Spleen (tissue), 11 donors: ENCODE measurements at regions not wholly inside any gene's neighbourhood (a gene's known extent, or its start where the extent isn't known, plus 50 kb on each side); places are given as distances from the start of the nearest gene placed in this dataset.

Experiments used
- DNase-seq: peaks from one replicate; pipeline ENCODE4 v3.0.0-alpha.2; 2020
- H3K27ac ChIP-seq, 8 donors: fragments of 200-600 bp; sonication (generic) in 7 of 8; 1 replicate in 4 of 8; 2 replicates in 4 of 8; pipeline versions ENCODE4 v1.5.0 to v1.8.0; 2016 to 2021; ENCODE audit warnings: inconsistent platforms in 4 of 8, mild to moderate bottlenecking in 4 of 8, moderate library complexity in 1 of 8
- H3K27me3 ChIP-seq, 7 donors: fragments of 200-600 bp; sonication (generic) in 6 of 7; replicated peaks in 1 of 7; 1 replicate in 4 of 7; 2 replicates in 3 of 7; pipeline versions ENCODE4 v1.5.0 to v1.8.0; 2016 to 2021; ENCODE audit warnings: inconsistent platforms in 3 of 7, mild to moderate bottlenecking in 1 of 7
- H3K36me3 ChIP-seq, 6 donors: fragments of 200-600 bp; sonication (generic) in 5 of 6; 1 replicate in 4 of 6; 2 replicates in 2 of 6; pipeline versions ENCODE4 v1.5.0 to v1.8.0; 2016 to 2021; ENCODE audit warnings: inconsistent platforms in 2 of 6
- H3K4me1 ChIP-seq, 6 donors: fragments of 200-600 bp; sonication (generic) in 5 of 6; 1 replicate in 3 of 6; 2 replicates in 3 of 6; pipeline versions ENCODE4 v1.5.0 to v1.8.0; 2016 to 2021; ENCODE audit warnings: inconsistent platforms in 3 of 6
- H3K4me3 ChIP-seq, 8 donors: fragments of 200-600 bp; sonication (generic) in 7 of 8; 1 replicate in 4 of 8; 2 replicates in 4 of 8; pipeline versions ENCODE4 v1.5.0 to v1.8.0; 2016 to 2021; ENCODE audit warnings: inconsistent platforms in 4 of 8, mild to moderate bottlenecking in 4 of 8, moderate library complexity in 2 of 8
- H3K9me3 ChIP-seq, 8 donors: fragments of 200-600 bp; sonication (generic) in 7 of 8; 1 replicate in 4 of 8; 2 replicates in 4 of 8; pipeline versions ENCODE4 v1.5.0 to v1.8.0; 2016 to 2021; ENCODE audit warnings: inconsistent platforms in 4 of 8
- POLR2A ChIP-seq, 3 donors: fragments of 450-650 bp; IDR thresholded peaks; one replicate each; pipeline ENCODE4 v1.5.1; 2017; ENCODE audit warnings: antibody characterized with exemption in 3 of 3, mild to moderate bottlenecking in 1 of 3
- POLR2AphosphoS5 ChIP-seq, 3 donors: sonication (generic); formaldehyde crosslinking; IDR thresholded peaks; one replicate each; pipeline ENCODE4 v1.5.1; 2017; ENCODE audit warnings: antibody characterized with exemption in 3 of 3
- WGBS, 5 donors: extraction: QIAGEN DNeasy Blood & Tissue Kit in 3 of 5; methylation state at CpG; one replicate each; pipeline versions ENCODE4 v1.1.5 to v1.1.7; 2013 to 2018; 5-methylcytosine and 5-hydroxymethylcytosine counted together
- intact Hi-C: fragments of 100-400 bp; cut with DNase I; formaldehyde crosslinking; loops from one replicate; pipeline ENCODE4 v1.15.0; 2023; ENCODE audit warnings: low total_unique reads
- TF ChIP-seq, protein P1 (sequence below), 11 experiments: fragments of 200-600 bp in 7 of 11; fragments of 450-650 bp in 4 of 11; sonication (generic) in 4 of 11; IDR thresholded peaks in 8 of 11; conservative IDR thresholded peaks in 3 of 11; 1 replicate in 7 of 11; 2 replicates in 4 of 11; pipeline versions ENCODE4 v1.4.0 to v1.8.0; 2016 to 2021; ENCODE audit warnings: antibody characterized with exemption in 11 of 11, inconsistent platforms in 4 of 11, mild to moderate bottlenecking in 1 of 11
- donor health status: healthy with polysubstance abuse.
- donor health status: DM: no; HTN: no; CAD: no; lungs with moderate emphysema.
- donor health status: DM: no; HTN: no; CAD: no.
- donor health status: Bipolar disorder and iron deficiency.
- donor health status: healthy.
- donor health status: DM: no; HTN: no; CAD: no.
- donor health status: DM: yes; HTN: yes; CAD: no.

DNA sequence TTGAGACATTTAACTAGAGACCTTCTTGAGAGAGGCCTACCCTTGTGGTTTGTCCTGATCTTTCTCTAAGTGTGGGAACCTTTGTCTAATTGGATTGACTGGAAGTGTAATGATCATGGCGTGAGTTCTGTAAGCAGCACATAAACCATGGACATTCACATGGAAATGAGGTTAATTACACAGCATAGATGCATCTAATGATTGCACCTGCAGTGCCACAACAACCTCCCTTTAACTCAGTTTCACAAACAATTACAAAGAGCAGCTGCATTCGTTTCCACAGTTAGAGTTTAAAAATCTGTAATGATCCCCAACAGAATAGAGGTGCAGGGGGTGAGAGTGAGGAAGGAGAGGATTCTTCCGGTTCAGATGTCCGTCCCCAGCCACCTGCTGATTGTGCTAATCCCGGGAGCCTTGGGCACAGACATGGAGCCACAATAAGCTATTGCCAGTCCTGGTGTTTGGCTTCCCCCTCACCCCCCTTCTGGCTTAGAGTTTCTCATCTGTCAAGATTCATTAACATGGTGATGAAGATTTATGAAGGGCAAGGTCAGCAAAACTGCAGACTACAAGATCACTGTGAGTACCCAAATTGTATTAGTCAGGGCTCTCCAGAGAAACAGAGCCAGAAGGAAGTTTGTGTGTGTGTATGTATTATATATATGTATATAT is 659.2 kb upstream of the SOX9 start:
- Histone ChIP-seq H3K27ac (no peak overlapping the region), H3K9me3 (no peaks in the 10 kb centered on the region), H3K4me3 (no peak overlapping the region), H3K27me3 (no peaks in the 10 kb centered on the region), H3K4me1 (no peaks in the 10 kb centered on the region), H3K36me3 (no peaks in the 10 kb centered on the region)
- intact Hi-C loops, result no loop called here
- 79 to 95% (median 83%) methylated on average over 5 of the region's 5 CpGs for WGBS, 5 donors
- no peak for DNase-seq
- TF ChIP-seq, protein P1, sequence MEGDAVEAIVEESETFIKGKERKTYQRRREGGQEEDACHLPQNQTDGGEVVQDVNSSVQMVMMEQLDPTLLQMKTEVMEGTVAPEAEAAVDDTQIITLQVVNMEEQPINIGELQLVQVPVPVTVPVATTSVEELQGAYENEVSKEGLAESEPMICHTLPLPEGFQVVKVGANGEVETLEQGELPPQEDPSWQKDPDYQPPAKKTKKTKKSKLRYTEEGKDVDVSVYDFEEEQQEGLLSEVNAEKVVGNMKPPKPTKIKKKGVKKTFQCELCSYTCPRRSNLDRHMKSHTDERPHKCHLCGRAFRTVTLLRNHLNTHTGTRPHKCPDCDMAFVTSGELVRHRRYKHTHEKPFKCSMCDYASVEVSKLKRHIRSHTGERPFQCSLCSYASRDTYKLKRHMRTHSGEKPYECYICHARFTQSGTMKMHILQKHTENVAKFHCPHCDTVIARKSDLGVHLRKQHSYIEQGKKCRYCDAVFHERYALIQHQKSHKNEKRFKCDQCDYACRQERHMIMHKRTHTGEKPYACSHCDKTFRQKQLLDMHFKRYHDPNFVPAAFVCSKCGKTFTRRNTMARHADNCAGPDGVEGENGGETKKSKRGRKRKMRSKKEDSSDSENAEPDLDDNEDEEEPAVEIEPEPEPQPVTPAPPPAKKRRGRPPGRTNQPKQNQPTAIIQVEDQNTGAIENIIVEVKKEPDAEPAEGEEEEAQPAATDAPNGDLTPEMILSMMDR (IDR thresholded peaks at IDR 0.05 in 8 of 11, conservative IDR thresholded peaks at IDR 0.05 in 3 of 11), result no peak
- TF ChIP-seq POLR2A (IDR thresholded peaks at IDR 0.05) (no peak), POLR2AphosphoS5 (IDR thresholded peaks at IDR 0.05) (no peak)

- 77 to 92% (median 80%) methylated on average over 4 of the region's 4 CpGs for WGBS, 5 donors
- no peaks in the 10 kb centered on the region for H3K36me3 ChIP-seq
Measured at GRCh38 chr17:71464241-71464640, 656.6 kb upstream of the SOX9 start.

GRCh38 chr17:71464751-71465150 is 656.1 kb upstream of the SOX9 start:
- Histone ChIP-seq H3K36me3 (no peaks in the 10 kb centered on the region), H3K4me3 (no peak overlapping the region), H3K27ac (no peak overlapping the region), H3K9me3 (no peaks in the 10 kb centered on the region), H3K4me1 (no peaks in the 10 kb centered on the region), H3K27me3 (no peaks in the 10 kb centered on the region)
- DNase-seq, result no peak
- intact Hi-C loops, result no loop called here
- 85 to 92% (median 90%) methylated on average over 5 of the region's 5 CpGs for WGBS, 5 donors
- TF ChIP-seq POLR2A (IDR thresholded peaks at IDR 0.05), result no peak
- TF ChIP-seq, protein P1 (IDR thresholded peaks at IDR 0.05 in 8 of 11, conservative IDR thresholded peaks at IDR 0.05 in 3 of 11), result no peak
- no peak for TF ChIP-seq POLR2AphosphoS5 (IDR thresholded peaks at IDR 0.05)

More at GRCh38 chr17:71464241-71464640, 656.6 kb upstream of the SOX9 start:
- no peak for DNase-seq
- H3K4me1 ChIP-seq, result no peaks in the 10 kb centered on the region
- no peaks in the 10 kb centered on the region for H3K9me3 ChIP-seq
- H3K27me3 ChIP-seq, result no peaks in the 10 kb centered on the region
- no peak for TF ChIP-seq POLR2AphosphoS5 (IDR thresholded peaks at IDR 0.05)
- TF ChIP-seq, protein P1 (IDR thresholded peaks at IDR 0.05 in 8 of 11, conservative IDR thresholded peaks at IDR 0.05 in 3 of 11), result no peak
- H3K27ac ChIP-seq, result no peak overlapping the region
- intact Hi-C loops, result no loop called here
- no peak overlapping the region for H3K4me3 ChIP-seq

DNA sequence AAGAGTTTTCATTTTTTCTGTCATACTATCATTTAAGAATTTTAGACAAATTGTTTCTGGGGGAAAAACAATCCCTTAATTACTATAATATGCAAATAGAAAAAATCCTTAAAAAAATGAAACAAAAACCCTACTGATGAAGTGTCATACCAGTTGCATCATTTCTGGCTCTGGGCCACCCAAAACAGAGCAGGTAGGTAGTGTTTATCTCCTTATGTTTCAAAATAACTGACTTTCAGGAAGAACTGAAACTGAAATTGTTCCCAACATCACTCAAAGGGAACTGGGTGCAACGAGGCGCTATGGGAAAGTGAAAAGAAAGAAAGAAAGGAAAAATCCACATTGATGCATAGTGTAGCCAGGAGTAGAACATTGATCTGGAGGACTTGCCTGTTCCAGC is 653.1 kb upstream of the SOX9 start:
- TF ChIP-seq, protein P1 (IDR thresholded peaks at IDR 0.05 in 8 of 11, conservative IDR thresholded peaks at IDR 0.05 in 3 of 11), result no peak
- TF ChIP-seq POLR2A (IDR thresholded peaks at IDR 0.05) (no peak), POLR2AphosphoS5 (IDR thresholded peaks at IDR 0.05) (no peak)
- Histone ChIP-seq H3K4me3 (no peak overlapping the region), H3K36me3 (no peaks in the 10 kb centered on the region), H3K27ac (no peak overlapping the region), H3K4me1 (no peaks in the 10 kb centered on the region), H3K9me3 (no peaks in the 10 kb centered on the region), H3K27me3 (no peaks in the 10 kb centered on the region)
- WGBS, 5 donors, result 77 to 87% (median 85%) methylated on average over 2 of the region's 2 CpGs
- no peak for DNase-seq
- intact Hi-C loops, result no loop called here
